Progenitor cell of endocrine pancreas (in vitro differentiated cells): ENCODE measurements at regions not wholly inside any gene's neighbourhood (a gene's known extent, or its start where the extent isn't known, plus 50 kb on each side); places are given as distances from the start of the nearest gene placed in this dataset.

Source experiments
- DNase-seq: peaks from one replicate; pipeline ENCODE4 v3.0.0; 2021; ENCODE audit warnings: low spot score; ENCODE audit not compliant: unreplicated experiment
- H3K27ac Mint-ChIP-seq: 2 replicates; pipeline ENCODE4 v1.8.0; 2021; ENCODE audit warnings: mild to moderate bottlenecking, moderate library complexity, mixed read lengths
- H3K27me3 Mint-ChIP-seq: 2 replicates; pipeline ENCODE4 v1.8.0; 2021; ENCODE audit warnings: mixed read lengths
- H3K36me3 Mint-ChIP-seq: 2 replicates; pipeline ENCODE4 v1.8.0; 2022; ENCODE audit warnings: mixed read lengths; ENCODE audit not compliant: insufficient read depth
- H3K4me1 Mint-ChIP-seq: 2 replicates; pipeline ENCODE4 v1.8.0; 2021; ENCODE audit warnings: low read depth, mixed read lengths
- H3K4me3 Mint-ChIP-seq: 2 replicates; pipeline ENCODE4 v1.8.0; 2021; ENCODE audit warnings: low read depth, mild to moderate bottlenecking, moderate library complexity, mixed read lengths
- H3K9me3 Mint-ChIP-seq: 2 replicates; pipeline ENCODE4 v1.8.0; 2021; ENCODE audit warnings: low read depth, mixed read lengths
- TF ChIP-seq, protein P1 (sequence below): fragments of 200-600 bp; sonication (generic); IDR thresholded peaks from one replicate; pipeline ENCODE4 v1.5.0; 2021; ENCODE audit warnings: antibody characterized with exemption, mild to moderate bottlenecking; ENCODE audit not compliant: unreplicated experiment

DNA sequence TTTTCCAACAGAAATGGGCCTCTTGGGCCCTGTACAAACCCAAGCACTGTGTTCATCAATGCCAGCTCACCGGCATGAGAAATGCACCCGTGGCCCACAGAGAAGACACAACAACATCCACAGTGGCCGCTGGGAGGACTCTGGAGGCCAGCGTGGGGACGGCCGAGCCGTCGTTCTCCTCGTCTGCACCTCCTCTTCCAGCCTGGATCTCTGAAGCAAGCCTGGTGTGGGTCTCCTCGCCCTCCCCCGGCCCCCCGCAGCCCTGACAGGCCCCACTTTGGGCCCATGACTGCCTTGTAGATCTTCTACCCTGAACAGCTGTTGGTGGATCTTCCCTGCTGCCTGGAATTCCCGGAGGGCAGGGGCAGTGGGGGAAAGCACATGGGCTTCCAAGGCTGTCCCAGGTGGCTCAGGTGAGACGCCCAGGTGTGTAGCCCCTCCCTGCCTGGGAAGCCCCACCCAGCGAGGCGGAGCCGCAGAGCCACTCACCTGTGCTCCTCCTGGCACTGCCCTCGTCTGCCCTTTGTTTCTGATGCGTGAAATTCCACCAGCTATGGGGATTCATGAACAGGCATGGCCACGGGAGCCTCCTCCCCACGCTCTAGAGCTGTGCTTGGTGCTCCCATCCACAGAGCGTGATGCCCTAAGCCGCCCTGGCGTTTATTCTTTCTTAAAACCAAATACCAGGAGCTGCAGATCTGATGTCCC lies 225.9 kb downstream of the BRD1 start:
- no peaks in the 10 kb centered on the region for H3K36me3 Mint-ChIP-seq
- no peaks in the 10 kb centered on the region for H3K27me3 Mint-ChIP-seq
- TF ChIP-seq, protein P1, sequence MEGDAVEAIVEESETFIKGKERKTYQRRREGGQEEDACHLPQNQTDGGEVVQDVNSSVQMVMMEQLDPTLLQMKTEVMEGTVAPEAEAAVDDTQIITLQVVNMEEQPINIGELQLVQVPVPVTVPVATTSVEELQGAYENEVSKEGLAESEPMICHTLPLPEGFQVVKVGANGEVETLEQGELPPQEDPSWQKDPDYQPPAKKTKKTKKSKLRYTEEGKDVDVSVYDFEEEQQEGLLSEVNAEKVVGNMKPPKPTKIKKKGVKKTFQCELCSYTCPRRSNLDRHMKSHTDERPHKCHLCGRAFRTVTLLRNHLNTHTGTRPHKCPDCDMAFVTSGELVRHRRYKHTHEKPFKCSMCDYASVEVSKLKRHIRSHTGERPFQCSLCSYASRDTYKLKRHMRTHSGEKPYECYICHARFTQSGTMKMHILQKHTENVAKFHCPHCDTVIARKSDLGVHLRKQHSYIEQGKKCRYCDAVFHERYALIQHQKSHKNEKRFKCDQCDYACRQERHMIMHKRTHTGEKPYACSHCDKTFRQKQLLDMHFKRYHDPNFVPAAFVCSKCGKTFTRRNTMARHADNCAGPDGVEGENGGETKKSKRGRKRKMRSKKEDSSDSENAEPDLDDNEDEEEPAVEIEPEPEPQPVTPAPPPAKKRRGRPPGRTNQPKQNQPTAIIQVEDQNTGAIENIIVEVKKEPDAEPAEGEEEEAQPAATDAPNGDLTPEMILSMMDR, result no peak
- H3K9me3 Mint-ChIP-seq, result peaks cover 11% of the 10 kb centered on the region
- H3K27ac Mint-ChIP-seq, result no peak overlapping the region
- H3K4me3 Mint-ChIP-seq, result no peak overlapping the region
- H3K4me1 Mint-ChIP-seq, result no peaks in the 10 kb centered on the region
- DNase-seq, result no peak

DNA sequence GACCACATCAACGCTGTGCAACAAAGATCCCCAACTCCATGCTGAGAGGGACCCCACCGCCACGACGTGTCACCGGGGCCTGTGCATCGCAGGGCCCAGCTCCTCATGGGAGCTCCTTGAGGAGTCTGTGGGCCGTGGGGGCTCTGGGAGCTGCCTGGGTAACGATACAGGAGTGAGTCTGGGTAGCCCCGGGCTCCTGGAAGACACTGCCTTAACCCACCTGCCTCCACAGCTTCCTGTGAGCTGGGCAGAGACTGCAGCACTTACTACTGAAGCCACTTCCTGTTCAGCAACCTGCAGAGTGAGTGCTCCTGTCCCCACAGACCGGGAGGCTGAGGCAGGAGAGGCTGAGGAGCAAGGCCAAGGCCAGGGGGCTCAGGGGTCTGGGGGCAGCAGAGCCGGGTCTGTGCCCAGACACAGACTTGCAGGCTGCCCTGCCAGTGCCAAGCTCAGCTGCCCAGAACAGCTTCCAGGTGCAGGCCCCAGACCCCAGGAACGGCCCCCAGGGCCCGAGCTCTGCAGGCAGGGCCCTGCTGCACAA lies 226.7 kb downstream of the BRD1 start:
- no peak for DNase-seq
- H3K27ac Mint-ChIP-seq, result no peak overlapping the region
- peaks cover 11% of the 10 kb centered on the region for H3K9me3 Mint-ChIP-seq
- no peaks in the 10 kb centered on the region for H3K4me1 Mint-ChIP-seq
- TF ChIP-seq, protein P1, result no peak
- H3K36me3 Mint-ChIP-seq, result no peaks in the 10 kb centered on the region
- H3K27me3 Mint-ChIP-seq, result no peaks in the 10 kb centered on the region
- H3K4me3 Mint-ChIP-seq, result no peak overlapping the region

DNA sequence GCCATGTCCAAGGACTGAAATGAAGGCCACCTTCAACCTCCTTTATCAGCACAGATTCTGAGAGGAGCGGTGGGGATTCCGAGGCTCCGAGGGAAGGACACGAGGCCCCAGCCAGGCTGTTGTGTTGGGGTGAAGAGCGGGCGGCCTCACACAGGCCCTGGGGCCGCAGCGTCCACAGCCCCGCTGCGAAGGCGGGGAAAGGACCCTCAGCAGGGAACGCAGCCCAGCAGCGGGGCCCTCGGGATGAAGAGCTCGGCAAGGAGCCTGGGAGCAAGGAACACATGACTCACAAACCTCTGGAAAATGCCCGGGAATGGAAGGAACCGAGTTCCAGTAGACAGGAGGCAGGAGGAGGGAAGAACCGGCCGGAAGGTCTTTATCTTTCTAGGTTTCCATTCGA lies 227.2 kb downstream of the BRD1 start:
- Mint-ChIP-seq H3K4me1 (no peaks in the 10 kb centered on the region), H3K4me3 (no peak overlapping the region), H3K27ac (no peak overlapping the region), H3K27me3 (no peaks in the 10 kb centered on the region), H3K9me3 (peaks cover 11% of the 10 kb centered on the region), H3K36me3 (no peaks in the 10 kb centered on the region)
- TF ChIP-seq, protein P1, result no peak
- no peak for DNase-seq

DNA sequence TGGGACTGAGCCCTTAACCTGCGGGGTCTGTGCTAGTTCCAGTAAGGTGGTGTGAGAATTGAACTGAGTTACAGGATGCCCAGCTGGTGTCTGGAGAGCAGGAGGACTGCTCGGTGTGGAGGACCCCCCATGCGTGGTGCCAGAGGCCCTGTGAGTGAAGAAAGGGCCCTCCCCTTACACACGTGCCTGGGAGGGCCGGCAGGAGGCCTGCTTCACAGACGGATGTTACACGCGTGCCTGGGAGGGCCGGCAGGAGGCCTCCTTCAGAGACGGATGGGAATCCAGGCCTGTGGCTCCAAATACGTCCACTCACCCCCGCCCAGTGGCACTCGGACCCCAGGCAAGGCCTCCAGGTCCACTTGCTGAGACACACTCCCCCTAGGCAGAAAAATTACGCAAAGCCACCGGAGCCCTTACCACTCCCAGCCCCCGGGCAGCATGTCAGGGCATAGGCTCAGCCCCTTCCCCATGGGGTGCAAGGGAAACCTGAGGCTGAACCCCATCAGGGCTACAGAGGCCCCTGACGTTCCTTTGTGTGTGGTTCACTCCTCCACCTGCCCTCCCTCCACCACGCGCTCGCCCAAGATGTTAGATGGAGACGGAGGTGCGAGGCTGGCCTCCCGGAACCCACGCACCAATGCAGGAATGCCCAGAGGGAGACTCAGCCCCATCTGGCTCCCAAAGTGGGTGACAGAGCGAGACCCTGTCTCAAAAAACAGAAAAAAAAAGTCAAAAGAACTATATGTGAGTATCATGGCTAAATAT lies 227.8 kb downstream of the BRD1 start:
- H3K36me3 Mint-ChIP-seq, result no peaks in the 10 kb centered on the region
- H3K27me3 Mint-ChIP-seq, result no peaks in the 10 kb centered on the region
- H3K27ac Mint-ChIP-seq, result no peak overlapping the region
- no peak overlapping the region for H3K4me3 Mint-ChIP-seq
- no peak for DNase-seq
- TF ChIP-seq, protein P1, result no peak
- peaks cover 9% of the 10 kb centered on the region for H3K9me3 Mint-ChIP-seq
- H3K4me1 Mint-ChIP-seq, result no peaks in the 10 kb centered on the region

DNA sequence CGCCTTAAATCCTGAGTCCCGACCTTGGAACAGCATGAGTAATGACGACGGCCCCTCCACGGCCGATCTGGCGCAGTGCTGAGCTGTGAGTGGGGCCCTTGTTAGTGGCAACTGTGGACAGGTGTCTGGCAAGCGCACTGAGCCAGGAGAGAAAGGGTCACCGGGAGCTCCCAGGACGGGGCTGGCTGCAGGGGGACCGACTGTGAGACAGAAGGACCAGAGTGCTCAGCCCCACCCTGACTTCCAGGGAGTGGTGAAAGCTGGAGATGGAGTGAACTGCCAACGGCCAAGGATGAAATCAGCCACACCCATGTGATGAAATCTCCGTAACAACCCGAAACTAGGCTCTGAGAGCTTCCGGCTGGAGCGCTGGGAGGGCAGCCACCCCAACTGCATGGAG lies 228.6 kb downstream of the BRD1 start:
- TF ChIP-seq, protein P1, result no peak
- Mint-ChIP-seq H3K4me3 (no peak overlapping the region), H3K27me3 (no peaks in the 10 kb centered on the region), H3K36me3 (no peaks in the 10 kb centered on the region), H3K9me3 (peaks cover 1% of the 10 kb centered on the region), H3K27ac (no peak overlapping the region), H3K4me1 (no peaks in the 10 kb centered on the region)
- no peak for DNase-seq
